Muscle of leg (tissue), 3 donors: ENCODE measurements at regions not wholly inside any gene's neighbourhood (a gene's known extent, or its start where the extent isn't known, plus 50 kb on each side); places are given as distances from the start of the nearest gene placed in this dataset.
A peak's percentile ranks its signal among the peaks of the same experiment; 100 is the strongest.

Experiments used
- DNase-seq: peaks from one replicate; pipeline ENCODE4 v3.0.0; 2013
- H3K27ac ChIP-seq: one replicate; pipeline ENCODE4 v1.5.1; 2013; ENCODE audit warnings: mild to moderate bottlenecking, low read length, control low read depth
- H3K27me3 ChIP-seq: one replicate; pipeline ENCODE4 v1.6.1; 2013; ENCODE audit warnings: low read length; ENCODE audit not compliant: control insufficient read depth, insufficient read depth
- H3K36me3 ChIP-seq: one replicate; pipeline ENCODE4 v1.6.1; 2013; ENCODE audit warnings: low read length; ENCODE audit not compliant: control insufficient read depth, insufficient read depth
- H3K4me1 ChIP-seq: one replicate; pipeline ENCODE4 v1.6.1; 2013; ENCODE audit warnings: low read length; ENCODE audit not compliant: control insufficient read depth, insufficient read depth
- H3K4me3 ChIP-seq: one replicate; pipeline ENCODE4 v1.5.1; 2013; ENCODE audit warnings: low read length, control low read depth
- H3K9me3 ChIP-seq: replicated peaks from 2 replicates; pipeline ENCODE4 v1.6.1; 2013; ENCODE audit warnings: low read depth, low read length; ENCODE audit not compliant: control insufficient read depth
- WGBS: methylation state at CpG from one replicate; pipeline ENCODE4 v1.1.5; 2013; ENCODE audit warnings: missing lambda C conversion rate; ENCODE audit not compliant: insufficient coverage; 5-methylcytosine and 5-hydroxymethylcytosine counted together

GRCh38 chr14:85420278-85420677 is 109.7 kb upstream of the FLRT2 start:
- H3K36me3 ChIP-seq, result no peaks in the 10 kb centered on the region
- DNase-seq, result no peak
- no peak overlapping the region for H3K27ac ChIP-seq
- no CpG with 5 or more reads among the region's 1 CpG for WGBS
- no peaks in the 10 kb centered on the region for H3K27me3 ChIP-seq
- no peaks in the 10 kb centered on the region for H3K9me3 ChIP-seq
- H3K4me3 ChIP-seq, result no peak overlapping the region
- H3K4me1 ChIP-seq, result peaks cover 2% of the 10 kb centered on the region

GRCh38 chr14:85420707-85421106 is 109.2 kb upstream of the FLRT2 start:
- Histone ChIP-seq H3K36me3 (no peaks in the 10 kb centered on the region), H3K4me3 (no peak overlapping the region), H3K27ac (no peak overlapping the region), H3K9me3 (no peaks in the 10 kb centered on the region), H3K27me3 (no peaks in the 10 kb centered on the region), H3K4me1 (peaks cover 2% of the 10 kb centered on the region)
- WGBS, result no CpG with 5 or more reads among the region's 5 CpGs
- DNase-seq, result no peak

GRCh38 chr14:85421186-85421877 is 108.6 kb upstream of the FLRT2 start:
- H3K4me1 ChIP-seq, result peaks cover 2% of the 10 kb centered on the region
- no peaks in the 10 kb centered on the region for H3K27me3 ChIP-seq
- H3K9me3 ChIP-seq, result no peaks in the 10 kb centered on the region
- DNase-seq, result no peak
- no peak overlapping the region for H3K27ac ChIP-seq
- H3K4me3 ChIP-seq, result no peak overlapping the region
- 100% methylated on average over 1 of the region's 3 CpGs for WGBS
- H3K36me3 ChIP-seq, result no peaks in the 10 kb centered on the region

- no peak for DNase-seq
- no peaks in the 10 kb centered on the region for H3K4me1 ChIP-seq
- no peaks in the 10 kb centered on the region for H3K9me3 ChIP-seq
- no CpG with 5 or more reads among the region's 3 CpGs for WGBS
- H3K27ac ChIP-seq, result no peak overlapping the region
- no peaks in the 10 kb centered on the region for H3K27me3 ChIP-seq
- H3K36me3 ChIP-seq, result no peaks in the 10 kb centered on the region
- no peak overlapping the region for H3K4me3 ChIP-seq
Measured at GRCh38 chr14:85423889-85424288, 106.1 kb upstream of the FLRT2 start.

- no CpG with 5 or more reads among the region's 3 CpGs for WGBS
- no peak overlapping the region for H3K27ac ChIP-seq
- H3K9me3 ChIP-seq, result no peaks in the 10 kb centered on the region
Measured at GRCh38 chr14:85425507-85425906, 104.4 kb upstream of the FLRT2 start.

GRCh38 chr14:85426068-85426935 is 103.6 kb upstream of the FLRT2 start:
- WGBS, result 76% methylated on average over 2 of the region's 4 CpGs
- Histone ChIP-seq H3K36me3 (no peaks in the 10 kb centered on the region), H3K4me1 (no peaks in the 10 kb centered on the region), H3K9me3 (no peaks in the 10 kb centered on the region), H3K27me3 (no peaks in the 10 kb centered on the region), H3K27ac (no peak overlapping the region), H3K4me3 (no peak overlapping the region)
- DNase-seq, result no peak

More at GRCh38 chr14:85425507-85425906, 104.4 kb upstream of the FLRT2 start:
- DNase-seq, result no peak
- Histone ChIP-seq H3K4me3 (no peak overlapping the region), H3K4me1 (no peaks in the 10 kb centered on the region), H3K36me3 (no peaks in the 10 kb centered on the region), H3K27me3 (no peaks in the 10 kb centered on the region)

GRCh38 chr14:85428926-85429325 is 101.0 kb upstream of the FLRT2 start:
- no peak overlapping the region for H3K4me3 ChIP-seq
- no peak overlapping the region for H3K27ac ChIP-seq
- H3K9me3 ChIP-seq, result no peaks in the 10 kb centered on the region
- no peaks in the 10 kb centered on the region for H3K27me3 ChIP-seq
- no peak for DNase-seq
- no peaks in the 10 kb centered on the region for H3K4me1 ChIP-seq
- H3K36me3 ChIP-seq, result no peaks in the 10 kb centered on the region
- no CpG with 5 or more reads among the region's 2 CpGs for WGBS

GRCh38 chr14:85437148-85437547 is 92.8 kb upstream of the FLRT2 start:
- H3K4me3 ChIP-seq, result no peak overlapping the region
- no CpG with 5 or more reads among the region's 1 CpG for WGBS
- H3K9me3 ChIP-seq, result no peaks in the 10 kb centered on the region
- no peaks in the 10 kb centered on the region for H3K36me3 ChIP-seq
- peak; percentile 53 for DNase-seq
- no peaks in the 10 kb centered on the region for H3K27me3 ChIP-seq
- H3K27ac ChIP-seq, result no peak overlapping the region
- H3K4me1 ChIP-seq, result peaks cover 2% of the 10 kb centered on the region

- Histone ChIP-seq H3K9me3 (no peaks in the 10 kb centered on the region), H3K27me3 (no peaks in the 10 kb centered on the region), H3K4me3 (no peak overlapping the region), H3K36me3 (no peaks in the 10 kb centered on the region), H3K27ac (peak overlapping the region; percentile 77), H3K4me1 (peaks cover 2% of the 10 kb centered on the region)
- WGBS, result 76% methylated on average over 6 of the region's 13 CpGs
- no peak for DNase-seq
Measured at GRCh38 chr14:85438001-85438400, 91.9 kb upstream of the FLRT2 start.

GRCh38 chr14:85438481-85438942 is 91.4 kb upstream of the FLRT2 start:
- Histone ChIP-seq H3K27ac (peak overlapping the region; percentile 77), H3K36me3 (no peaks in the 10 kb centered on the region), H3K4me3 (no peak overlapping the region), H3K9me3 (no peaks in the 10 kb centered on the region), H3K27me3 (no peaks in the 10 kb centered on the region), H3K4me1 (peaks cover 2% of the 10 kb centered on the region)
- peak; percentile 97 for DNase-seq
- WGBS, result 38% methylated on average over 1 of the region's 4 CpGs
